ENCODE measurements at regions not wholly inside any gene's neighbourhood (a gene's known extent, or its start where the extent isn't known, plus 50 kb on each side); places are given as distances from the start of the nearest gene placed in this dataset.

- DNase-seq, result no peak
These were observed 134.8 kb upstream of the DIO3 start for GRCh38 chr14:101426466-101426865.

GRCh38 chr14:101428409-101428808 is 132.9 kb upstream of the DIO3 start:
- no peak for DNase-seq

GRCh38 chr14:101435546-101435945 is 125.7 kb upstream of the DIO3 start:
- DNase-seq, result no peak

GRCh38 chr14:101439023-101439422 is 122.3 kb upstream of the DIO3 start:
- DNase-seq, result no peak

- DNase-seq, result no peak
These were observed 120.8 kb upstream of the DIO3 start for GRCh38 chr14:101440496-101440895.

GRCh38 chr14:101441710-101442109 is 119.6 kb upstream of the DIO3 start:
- no peak for DNase-seq

- DNase-seq, result no peak
These were observed 118.8 kb upstream of the DIO3 start for GRCh38 chr14:101442451-101442850.

- no peak for DNase-seq
These were observed 117.2 kb upstream of the DIO3 start for GRCh38 chr14:101444116-101444515.

GRCh38 chr14:101445278-101445677 is 116.0 kb upstream of the DIO3 start:
- DNase-seq, result no peak

- no peak for DNase-seq
These were observed 114.8 kb upstream of the DIO3 start for GRCh38 chr14:101446387-101446969.

GRCh38 chr14:101449114-101449513 is 112.2 kb upstream of the DIO3 start:
- no peak for DNase-seq

GRCh38 chr14:101451166-101451565 is 110.1 kb upstream of the DIO3 start:
- no peak for DNase-seq

- DNase-seq, result no peak
These were observed 108.1 kb upstream of the DIO3 start for GRCh38 chr14:101453225-101453624.

- DNase-seq, result no peak
These were observed 107.1 kb upstream of the DIO3 start for GRCh38 chr14:101454229-101454628.

GRCh38 chr14:101456246-101457175 is 104.8 kb upstream of the DIO3 start:
- no peak for DNase-seq

GRCh38 chr14:101457301-101457935 is 103.9 kb upstream of the DIO3 start:
- DNase-seq, result no peak

- no peak for DNase-seq
These were observed 103.2 kb upstream of the DIO3 start for GRCh38 chr14:101457936-101458740.

- DNase-seq, result no peak
These were observed 102.3 kb upstream of the DIO3 start for GRCh38 chr14:101458741-101459550.

- DNase-seq, result no peak
These were observed 101.8 kb upstream of the DIO3 start for GRCh38 chr14:101459551-101459900.

- no peak for DNase-seq
These were observed 100.8 kb upstream of the DIO3 start for GRCh38 chr14:101460521-101460920.

GRCh38 chr14:101460986-101461750 is 100.1 kb upstream of the DIO3 start:
- DNase-seq, result no peak

- no peak for DNase-seq
These were observed 99.4 kb upstream of the DIO3 start for GRCh38 chr14:101461891-101462290.

All from NCI-H345 (cell line).